Peyer's patch (tissue), 4 donors: ENCODE measurements at regions not wholly inside any gene's neighbourhood (a gene's known extent, or its start where the extent isn't known, plus 50 kb on each side); places are given as distances from the start of the nearest gene placed in this dataset.

Experiments
- CTCF ChIP-seq, 6 experiments: fragments of 450-650 bp in 4 of 6; fragments of 200-600 bp in 2 of 6; sonication (generic) in 1 of 6; IDR thresholded peaks; one replicate each; pipeline ENCODE4 v1.5.1; 2017 to 2019; ENCODE audit warnings: antibody characterized with exemption in 6 of 6, mild to moderate bottlenecking in 3 of 6, moderate library complexity in 1 of 6
- POLR2A ChIP-seq, 2 donors: fragments of 450-650 bp; IDR thresholded peaks; one replicate each; pipeline ENCODE4 v1.5.1; 2017; ENCODE audit warnings: antibody characterized with exemption in 2 of 2, mild to moderate bottlenecking in 2 of 2, moderate library complexity in 2 of 2

GRCh38 chr6:14647357-14647756, 529.8 kb downstream of the CD83 start:
- TF ChIP-seq CTCF (IDR thresholded peaks at IDR 0.05) (no peak), POLR2A (IDR thresholded peaks at IDR 0.05) (no peak)
